MCF 10A (cell line): ENCODE measurements at regions not wholly inside any gene's neighbourhood (a gene's known extent, or its start where the extent isn't known, plus 50 kb on each side); places are given as distances from the start of the nearest gene placed in this dataset.

ENCODE experiments used
- BruUV-seq: library from RNA; stranded (reverse); fragments of 400-500 nt; replicated peaks from 2 replicates; lab custom pipeline; 2021; lab: Mats Ljungman, UMichigan
- CTCF ChIA-PET: fragments of 300-600 bp; sonication (Branson Sonifier 250); formaldehyde crosslinking; extraction: SDS; loops from one replicate; lab custom pipeline; 2021; ENCODE audit warnings: antibody characterized with exemption, inconsistent platforms; lab: Yijun Ruan, JAX
- POLR2A ChIA-PET: fragments of 300-600, 350-650 bp; sonication (Branson Sonifier 250); formaldehyde crosslinking; extraction: SDS; loops from one replicate; lab custom pipeline; 2020; ENCODE audit warnings: antibody characterized with exemption, inconsistent platforms; lab: Yijun Ruan, JAX
- DNase-seq: peaks from one replicate; pipeline ENCODE4 v3.0.0-alpha.2; 2018; ENCODE audit not compliant: unreplicated experiment
- H3K27ac Mint-ChIP-seq: one replicate; pipeline ENCODE4 v1.8.0; 2022; ENCODE audit warnings: mild to moderate bottlenecking, low read depth, mixed read lengths; ENCODE audit not compliant: unreplicated experiment
- H3K27me3 Mint-ChIP-seq: one replicate; pipeline ENCODE4 v1.8.0; 2022; ENCODE audit warnings: mixed read lengths; ENCODE audit not compliant: insufficient read depth, unreplicated experiment
- H3K36me3 Mint-ChIP-seq: one replicate; pipeline ENCODE4 v1.8.0; 2022; ENCODE audit warnings: mild to moderate bottlenecking, moderate library complexity, mixed read lengths; ENCODE audit not compliant: insufficient read depth, unreplicated experiment
- H3K4me1 Mint-ChIP-seq: one replicate; pipeline ENCODE4 v1.8.0; 2022; ENCODE audit warnings: mixed read lengths; ENCODE audit not compliant: insufficient read depth, unreplicated experiment
- H3K4me3 Mint-ChIP-seq: one replicate; pipeline ENCODE4 v1.8.0; 2022; ENCODE audit warnings: mild to moderate bottlenecking, moderate library complexity, mixed read lengths; ENCODE audit not compliant: unreplicated experiment
- H3K9me3 Mint-ChIP-seq: one replicate; pipeline ENCODE4 v1.8.0; 2022; ENCODE audit warnings: mixed read lengths; ENCODE audit not compliant: unreplicated experiment
- CTCF ChIP-seq: fragments of 200-600 bp; IDR thresholded peaks from one replicate; pipeline ENCODE4 v1.8.0; 2022; ENCODE audit warnings: antibody characterized with exemption, mild to moderate bottlenecking; ENCODE audit not compliant: unreplicated experiment
- intact Hi-C: fragments of 100-400 bp; cut with micrococcal nuclease; formaldehyde crosslinking; loops from 2 replicates; pipeline ENCODE4 v1.14.1; 2022

GRCh38 chr10:7501157-7501556 is 90.3 kb upstream of the SFMBT2 start:
- DNase-seq, result no peak
- Mint-ChIP-seq H3K27me3 (peaks cover 17% of the 10 kb centered on the region), H3K27ac (no peak overlapping the region), H3K4me3 (no peak overlapping the region), H3K36me3 (no peaks in the 10 kb centered on the region), H3K4me1 (no peaks in the 10 kb centered on the region), H3K9me3 (no peaks in the 10 kb centered on the region)
- CTCF ChIA-PET, result interaction anchor here (0.7 to 1.1 kb wide), 2 partner anchors 15 to 302 kb away, joined by 3 read pairs; no protein-coding TSS in a partner anchor
- TF ChIP-seq CTCF, result no peak
- BruUV-seq, result no TSS peak
- POLR2A ChIA-PET, result interaction anchor here (0.6 to 1.4 kb wide), 2 partner anchors 13 to 1714 kb away, joined by 3 to 5 read pairs; no protein-coding TSS in a partner anchor
- intact Hi-C loops, result no loop called here

- H3K27me3 Mint-ChIP-seq, result peaks cover 24% of the 10 kb centered on the region
- intact Hi-C loops, result no loop called here
- no peaks in the 10 kb centered on the region for H3K36me3 Mint-ChIP-seq
- ChIA-PET POLR2A (no interaction called here), CTCF (no interaction called here)
- DNase-seq, result no peak
- H3K9me3 Mint-ChIP-seq, result no peaks in the 10 kb centered on the region
- no peaks in the 10 kb centered on the region for H3K4me1 Mint-ChIP-seq
- no peak overlapping the region for H3K4me3 Mint-ChIP-seq
- no peak overlapping the region for H3K27ac Mint-ChIP-seq
- no TSS peak for BruUV-seq
- no peak for TF ChIP-seq CTCF
Measured at GRCh38 chr10:7498111-7498510, 87.3 kb upstream of the SFMBT2 start.

GRCh38 chr10:7493996-7494395 is 83.2 kb upstream of the SFMBT2 start:
- POLR2A ChIA-PET, result no interaction called here
- CTCF ChIA-PET, result no interaction called here
- H3K9me3 Mint-ChIP-seq, result no peaks in the 10 kb centered on the region
- intact Hi-C loops, result no loop called here
- no peak overlapping the region for H3K27ac Mint-ChIP-seq
- peaks cover 13% of the 10 kb centered on the region for H3K27me3 Mint-ChIP-seq
- no TSS peak for BruUV-seq
- no peak for TF ChIP-seq CTCF
- DNase-seq, result no peak
- H3K36me3 Mint-ChIP-seq, result no peaks in the 10 kb centered on the region
- no peak overlapping the region for H3K4me3 Mint-ChIP-seq
- peaks cover under 1% of the 10 kb centered on the region for H3K4me1 Mint-ChIP-seq

- Mint-ChIP-seq H3K27ac (no peak overlapping the region), H3K4me1 (peaks cover 10% of the 10 kb centered on the region), H3K4me3 (no peak overlapping the region), H3K9me3 (no peaks in the 10 kb centered on the region), H3K36me3 (no peaks in the 10 kb centered on the region), H3K27me3 (peaks cover 13% of the 10 kb centered on the region)
- BruUV-seq, result no TSS peak
- DNase-seq, result no peak
- no peak for TF ChIP-seq CTCF
- POLR2A ChIA-PET, result no interaction called here
- intact Hi-C loops, result no loop called here
- CTCF ChIA-PET, result interaction anchor here (0.7 to 0.8 kb wide), 2 partner anchors 32 to 56 kb away, joined by 3 to 4 read pairs; no protein-coding TSS in a partner anchor
Measured at GRCh38 chr10:7492660-7493046, 81.8 kb upstream of the SFMBT2 start.
